Esophagus muscularis mucosa (tissue), 4 donors: ENCODE measurements at regions not wholly inside any gene's neighbourhood (a gene's known extent, or its start where the extent isn't known, plus 50 kb on each side); places are given as distances from the start of the nearest gene placed in this dataset.

ENCODE experiments used
- DNase-seq: peaks from one replicate; pipeline ENCODE4 v3.0.0-alpha.2; 2017; ENCODE audit errors: extremely low spot score
- H3K27ac ChIP-seq, 4 donors: fragments of 200-600 bp; sonication (generic); replicated peaks in 1 of 4; 1 replicate in 3 of 4; 2 replicates in 1 of 4; pipeline ENCODE4 v1.5.1; 2016 to 2019; ENCODE audit warnings: mild to moderate bottlenecking in 1 of 4
- H3K27me3 ChIP-seq, 4 donors: fragments of 200-600 bp; sonication (generic); one replicate each; pipeline versions ENCODE4 v1.5.1 to v1.6.0; 2016 to 2019
- H3K36me3 ChIP-seq, 4 donors: fragments of 200-600 bp; sonication (generic); one replicate each; pipeline ENCODE4 v1.5.1; 2016 to 2019
- H3K4me1 ChIP-seq, 4 donors: fragments of 200-600 bp; sonication (generic); one replicate each; pipeline ENCODE4 v1.5.1; 2016 to 2019
- H3K4me3 ChIP-seq, 4 donors: fragments of 200-600 bp; sonication (generic); 1 replicate in 2 of 4; 2 replicates in 2 of 4; pipeline ENCODE4 v1.5.1; 2016 to 2019; ENCODE audit warnings: mild to moderate bottlenecking in 4 of 4, moderate library complexity in 1 of 4
- H3K9me3 ChIP-seq, 4 donors: fragments of 200-600 bp; sonication (generic); 1 replicate in 3 of 4; 2 replicates in 1 of 4; pipeline ENCODE4 v1.5.1; 2016 to 2019
- CTCF ChIP-seq, 3 experiments: fragments of 200-600 bp in 2 of 3; fragments of 450-650 bp in 1 of 3; sonication (generic) in 2 of 3; IDR thresholded peaks; one replicate each; pipeline ENCODE4 v1.5.1; 2017 to 2019; ENCODE audit warnings: antibody characterized with exemption in 3 of 3, mild to moderate bottlenecking in 2 of 3, moderate library complexity in 1 of 3
- EP300 ChIP-seq: sonication (generic); formaldehyde crosslinking; IDR thresholded peaks from one replicate; pipeline ENCODE4 v1.6.1; 2017; ENCODE audit warnings: antibody characterized with exemption
- POLR2A ChIP-seq: fragments of 450-650 bp; IDR thresholded peaks from one replicate; pipeline ENCODE4 v1.6.1; 2017; ENCODE audit warnings: antibody characterized with exemption, moderate library complexity, mild to moderate bottlenecking, low read depth
- POLR2AphosphoS5 ChIP-seq, 2 donors: sonication (generic); formaldehyde crosslinking; IDR thresholded peaks; one replicate each; pipeline ENCODE4 v1.6.1; 2017; ENCODE audit warnings: antibody characterized with exemption in 2 of 2
- WGBS: methylation state at CpG from one replicate; pipeline ENCODE4 v1.1.5; 2018; 5-methylcytosine and 5-hydroxymethylcytosine counted together
- intact Hi-C: fragments of 100-400 bp; cut with DNase I; formaldehyde crosslinking; loops from one replicate; pipeline ENCODE4 v1.15.1; 2023

- Histone ChIP-seq H3K36me3 (no peaks in the 10 kb centered on the region), H3K27ac (no peak overlapping the region), H3K27me3 (no peaks in the 10 kb centered on the region), H3K4me1 (no peaks in the 10 kb centered on the region), H3K4me3 (no peak overlapping the region), H3K9me3 (no peaks in the 10 kb centered on the region)
- 71% methylated on average over 1 of the region's 1 CpG for WGBS
- no peak for TF ChIP-seq EP300
- DNase-seq, result peak; percentile 19
- intact Hi-C loops, result no loop called here
Measured at GRCh38 chr9:1198085-1198484, 147.9 kb downstream of the DMRT2 start.

- Histone ChIP-seq H3K4me1 (no peaks in the 10 kb centered on the region), H3K27me3 (no peaks in the 10 kb centered on the region), H3K4me3 (no peak overlapping the region), H3K9me3 (no peaks in the 10 kb centered on the region), H3K27ac (no peak overlapping the region), H3K36me3 (no peaks in the 10 kb centered on the region)
- intact Hi-C loops, result no loop called here
- no peak for DNase-seq
- TF ChIP-seq EP300 (no peak), POLR2AphosphoS5 (IDR thresholded peaks at IDR 0.05) (no peak), POLR2A (no peak)
- WGBS, result 56% methylated on average over 3 of the region's 3 CpGs
Measured at GRCh38 chr9:1200847-1201251, 150.7 kb downstream of the DMRT2 start.

GRCh38 chr9:1201262-1201661 is 151.1 kb downstream of the DMRT2 start:
- Histone ChIP-seq H3K9me3 (no peaks in the 10 kb centered on the region), H3K36me3 (no peaks in the 10 kb centered on the region), H3K27me3 (no peaks in the 10 kb centered on the region), H3K4me3 (no peak overlapping the region), H3K27ac (no peak overlapping the region), H3K4me1 (no peaks in the 10 kb centered on the region)
- DNase-seq, result no peak
- WGBS, result 57% methylated on average over 2 of the region's 2 CpGs
- intact Hi-C loops, result no loop called here
- TF ChIP-seq POLR2AphosphoS5 (IDR thresholded peaks at IDR 0.05) (no peak), EP300 (no peak), CTCF (IDR thresholded peaks at IDR 0.05) (no peak), POLR2A (no peak)

GRCh38 chr9:1201901-1202300 is 151.7 kb downstream of the DMRT2 start:
- Histone ChIP-seq H3K4me3 (no peak overlapping the region), H3K27ac (no peak overlapping the region), H3K36me3 (no peaks in the 10 kb centered on the region), H3K27me3 (no peaks in the 10 kb centered on the region), H3K9me3 (no peaks in the 10 kb centered on the region), H3K4me1 (no peaks in the 10 kb centered on the region)
- intact Hi-C loops, result no loop called here
- DNase-seq, result no peak
- WGBS, result 81% methylated on average over 8 of the region's 8 CpGs
- TF ChIP-seq POLR2A, result no peak
- no peak for TF ChIP-seq POLR2AphosphoS5 (IDR thresholded peaks at IDR 0.05)
- no peak for TF ChIP-seq EP300
- no peak for TF ChIP-seq CTCF (IDR thresholded peaks at IDR 0.05)

GRCh38 chr9:1202512-1203280 is 152.5 kb downstream of the DMRT2 start:
- no peak for TF ChIP-seq EP300
- no peak for TF ChIP-seq POLR2A
- TF ChIP-seq POLR2AphosphoS5 (IDR thresholded peaks at IDR 0.05), result no peak
- TF ChIP-seq CTCF (IDR thresholded peaks at IDR 0.05), result no peak

GRCh38 chr9:1207686-1208085 is 157.5 kb downstream of the DMRT2 start:
- no peak for DNase-seq
- H3K36me3 ChIP-seq, result no peaks in the 10 kb centered on the region
- H3K9me3 ChIP-seq, result peaks cover 0 to 6% (median 0%) of the 10 kb centered on the region in 4 donors
- H3K27me3 ChIP-seq, result no peaks in the 10 kb centered on the region
- TF ChIP-seq EP300 (no peak), POLR2AphosphoS5 (IDR thresholded peaks at IDR 0.05) (no peak), CTCF (IDR thresholded peaks at IDR 0.05) (no peak), POLR2A (no peak)
- intact Hi-C loops, result no loop called here
- H3K27ac ChIP-seq, result no peak overlapping the region
- H3K4me3 ChIP-seq, result no peak overlapping the region
- H3K4me1 ChIP-seq, result no peaks in the 10 kb centered on the region
- WGBS, result 74% methylated on average over 3 of the region's 3 CpGs

More at GRCh38 chr9:1202512-1203280, 152.5 kb downstream of the DMRT2 start:
- Histone ChIP-seq H3K27ac (no peak overlapping the region), H3K4me3 (no peak overlapping the region), H3K4me1 (no peaks in the 10 kb centered on the region), H3K27me3 (no peaks in the 10 kb centered on the region), H3K9me3 (no peaks in the 10 kb centered on the region), H3K36me3 (no peaks in the 10 kb centered on the region)
- intact Hi-C loops, result no loop called here
- no peak for DNase-seq
- 61% methylated on average over 3 of the region's 3 CpGs for WGBS
